PC-9 (cell line): ENCODE measurements at regions not wholly inside any gene's neighbourhood (a gene's known extent, or its start where the extent isn't known, plus 50 kb on each side); places are given as distances from the start of the nearest gene placed in this dataset.

ENCODE experiments used
- BruUV-seq: library from RNA; stranded (reverse); fragments of 400-500 nt; replicated peaks from 2 replicates; lab custom pipeline; 2021; lab: Mats Ljungman, UMichigan
- CTCF ChIA-PET: fragments of 300-600 bp; sonication (Branson Sonifier 250); formaldehyde crosslinking; loops from one replicate; lab custom pipeline; 2022; ENCODE audit warnings: antibody characterized with exemption; lab: Charles Lee
- POLR2A ChIA-PET: fragments of 300-600 bp; sonication (Branson Sonifier 250); formaldehyde crosslinking; loops from one replicate; lab custom pipeline; 2022; ENCODE audit warnings: antibody characterized with exemption; ENCODE audit not compliant: unreplicated experiment; lab: Charles Lee
- DNase-seq, 2 experiments: peaks; one replicate each; pipeline versions ENCODE4 v3.0.0 to v3.0.0-alpha.2; 2015 to 2022; ENCODE audit warnings: mixed read lengths in 1 of 2
- H2AFZ ChIP-seq: fragments of 200-600 bp; sonication (generic); 2 replicates; pipeline ENCODE4 v1.8.1; 2017; ENCODE audit warnings: antibody characterized with exemption
- H3F3A ChIP-seq: fragments of 200-600 bp; sonication (generic); 2 replicates; pipeline ENCODE4 v1.8.1; 2017; ENCODE audit warnings: antibody characterized with exemption, mild to moderate bottlenecking, low read depth; ENCODE audit not compliant: insufficient read depth
- H3K27ac ChIP-seq: fragments of 200-600 bp; sonication (generic); 2 replicates; pipeline ENCODE4 v1.6.1; 2016; ENCODE audit warnings: mixed run types
- H3K27me3 ChIP-seq: fragments of 200-600 bp; sonication (generic); 2 replicates; pipeline ENCODE4 v1.6.1; 2016; ENCODE audit warnings: low read depth, mixed run types; ENCODE audit not compliant: insufficient read depth
- H3K36me3 ChIP-seq: fragments of 200-600 bp; sonication (generic); 2 replicates; pipeline ENCODE4 v1.6.1; 2016; ENCODE audit warnings: low read depth, mixed run types
- H3K4me1 ChIP-seq: fragments of 200-600 bp; sonication (generic); replicated peaks from 2 replicates; pipeline ENCODE4 v1.6.1; 2016; ENCODE audit warnings: mixed run types; ENCODE audit not compliant: insufficient read depth
- H3K4me2 ChIP-seq: fragments of 200-600 bp; sonication (generic); 2 replicates; pipeline ENCODE4 v1.6.1; 2017; ENCODE audit warnings: mixed run types
- H3K4me3 ChIP-seq: fragments of 200-600 bp; sonication (generic); 2 replicates; pipeline ENCODE4 v1.6.1; 2016; ENCODE audit warnings: mixed run types
- H3K79me2 ChIP-seq: fragments of 200-600 bp; sonication (generic); 2 replicates; pipeline ENCODE4 v1.6.1; 2017; ENCODE audit warnings: low read depth, mixed run types
- H3K9me2 ChIP-seq: fragments of 200-600 bp; sonication (generic); 2 replicates; pipeline ENCODE4 v1.8.1; 2017; ENCODE audit warnings: mild to moderate bottlenecking; ENCODE audit not compliant: insufficient read depth
- H3K9me3 ChIP-seq: fragments of 200-600 bp; sonication (generic); 2 replicates; pipeline ENCODE4 v1.8.1; 2016; ENCODE audit warnings: low read depth; ENCODE audit not compliant: insufficient read depth
- H4K20me1 ChIP-seq: fragments of 200-600 bp; sonication (generic); 2 replicates; pipeline ENCODE4 v1.8.1; 2017; ENCODE audit not compliant: insufficient read depth
- EZH2 ChIP-seq: fragments of 200-600 bp; sonication (generic); IDR thresholded peaks from 2 replicates; pipeline ENCODE4 v1.8.0; 2017; ENCODE audit warnings: antibody characterized with exemption, low read depth
- intact Hi-C: fragments of 100-400 bp; cut with micrococcal nuclease; formaldehyde crosslinking; loops from one replicate; pipeline ENCODE4 v1.10.0; 2022; ENCODE audit not compliant: unreplicated experiment
- TF ChIP-seq, protein P1 (sequence below): fragments of 200-600 bp; sonication (generic); conservative IDR thresholded peaks from 2 replicates; pipeline ENCODE4 v1.6.1; 2017; ENCODE audit warnings: mixed run types, antibody characterized with exemption, mild to moderate bottlenecking, moderate library complexity

- H3K9me3 ChIP-seq = peaks cover 33% of the 10 kb centered on the region
- ChIA-PET POLR2A (interaction anchor here (0.6 to 0.7 kb wide), 3 partner anchors 9 to 355 kb away, joined by 3 to 4 read pairs (median 3); partner anchors contain the start of gene SKIL), CTCF (interaction anchor here (0.5 to 0.6 kb wide), 2 partner anchors 299 to 742 kb away, joined by 3 to 10 read pairs; no protein-coding TSS in a partner anchor)
- no peaks in the 10 kb centered on the region for H3K79me2 ChIP-seq
- TF ChIP-seq EZH2 = no peak
- TF ChIP-seq, protein P1, sequence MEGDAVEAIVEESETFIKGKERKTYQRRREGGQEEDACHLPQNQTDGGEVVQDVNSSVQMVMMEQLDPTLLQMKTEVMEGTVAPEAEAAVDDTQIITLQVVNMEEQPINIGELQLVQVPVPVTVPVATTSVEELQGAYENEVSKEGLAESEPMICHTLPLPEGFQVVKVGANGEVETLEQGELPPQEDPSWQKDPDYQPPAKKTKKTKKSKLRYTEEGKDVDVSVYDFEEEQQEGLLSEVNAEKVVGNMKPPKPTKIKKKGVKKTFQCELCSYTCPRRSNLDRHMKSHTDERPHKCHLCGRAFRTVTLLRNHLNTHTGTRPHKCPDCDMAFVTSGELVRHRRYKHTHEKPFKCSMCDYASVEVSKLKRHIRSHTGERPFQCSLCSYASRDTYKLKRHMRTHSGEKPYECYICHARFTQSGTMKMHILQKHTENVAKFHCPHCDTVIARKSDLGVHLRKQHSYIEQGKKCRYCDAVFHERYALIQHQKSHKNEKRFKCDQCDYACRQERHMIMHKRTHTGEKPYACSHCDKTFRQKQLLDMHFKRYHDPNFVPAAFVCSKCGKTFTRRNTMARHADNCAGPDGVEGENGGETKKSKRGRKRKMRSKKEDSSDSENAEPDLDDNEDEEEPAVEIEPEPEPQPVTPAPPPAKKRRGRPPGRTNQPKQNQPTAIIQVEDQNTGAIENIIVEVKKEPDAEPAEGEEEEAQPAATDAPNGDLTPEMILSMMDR = no peak
- H3K36me3 ChIP-seq = no peaks in the 10 kb centered on the region
- no peaks in the 10 kb centered on the region for H3K27me3 ChIP-seq
- H3F3A ChIP-seq = peaks cover 29% of the 10 kb centered on the region
- BruUV-seq = no TSS peak
- intact Hi-C loops = loop anchor here (1.0 kb wide), 1 partner anchor 14 kb away; no protein-coding TSS in a partner anchor
- peak overlapping the region; percentile 68; the same call in 1 of the 2 replicates for H3K27ac ChIP-seq
- H3K4me3 ChIP-seq = no peak overlapping the region
- DNase-seq = peak in 1 of 2 experiments; percentile 60
- no peaks in the 10 kb centered on the region for H4K20me1 ChIP-seq
- peak overlapping the region; percentile 39 for H3K4me2 ChIP-seq
- peak overlapping the region; percentile 13; the same call in 1 of the 2 replicates for H2AFZ ChIP-seq
- H3K4me1 ChIP-seq = peaks cover 40% of the 10 kb centered on the region
- H3K9me2 ChIP-seq = no peaks in the 10 kb centered on the region
Observed at GRCh38 chr3:170712798-170713197, 126.9 kb upstream of the SLC7A14 start.

DNA sequence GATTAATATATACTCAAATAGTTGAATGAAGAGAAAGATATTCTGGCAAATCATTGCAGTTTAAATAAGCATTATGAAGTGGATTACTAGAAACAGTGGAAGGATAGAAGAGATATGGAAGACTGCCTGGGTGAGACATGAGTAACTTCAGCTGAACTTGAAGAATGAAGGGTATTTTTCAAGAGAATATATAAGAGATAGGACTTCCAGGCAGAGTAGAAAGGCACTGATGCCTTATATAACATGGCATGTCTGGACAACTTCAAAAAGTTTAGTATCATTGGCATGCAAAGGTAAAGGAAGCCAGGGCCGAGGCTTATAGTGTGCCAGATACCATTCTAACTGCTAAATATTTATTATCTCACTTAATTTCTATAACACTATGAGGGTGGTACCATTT is 126.5 kb upstream of the SLC7A14 start:
- no peak overlapping the region for H3K4me3 ChIP-seq
- no peak for TF ChIP-seq EZH2
- TF ChIP-seq, protein P1 = no peak
- peaks cover 29% of the 10 kb centered on the region for H3F3A ChIP-seq
- no TSS peak for BruUV-seq
- peaks cover 32% of the 10 kb centered on the region for H3K9me3 ChIP-seq
- ChIA-PET POLR2A (interaction anchor here (0.7 kb wide), 1 partner anchor 355 kb away, joined by 4 read pairs; the partner anchor contains the start of gene SKIL), CTCF (interaction anchor here (0.5 kb wide), 1 partner anchor 741 kb away, joined by 10 read pairs; no protein-coding TSS in a partner anchor)
- H3K27me3 ChIP-seq = no peaks in the 10 kb centered on the region
- peaks cover 44% of the 10 kb centered on the region for H3K4me1 ChIP-seq
- H3K27ac ChIP-seq = no peak overlapping the region
- H4K20me1 ChIP-seq = no peaks in the 10 kb centered on the region
- peak overlapping the region; percentile 39; the same call in 1 of the 2 replicates for H3K4me2 ChIP-seq
- intact Hi-C loops = loop anchor here (1.0 kb wide), 1 partner anchor 14 kb away; no protein-coding TSS in a partner anchor
- H3K79me2 ChIP-seq = no peaks in the 10 kb centered on the region
- H3K36me3 ChIP-seq = no peaks in the 10 kb centered on the region
- DNase-seq = no peak
- H2AFZ ChIP-seq = no peak overlapping the region
- no peaks in the 10 kb centered on the region for H3K9me2 ChIP-seq

GRCh38 chr3:170711786-170712185 is 125.9 kb upstream of the SLC7A14 start:
- H3F3A ChIP-seq = peaks cover 29% of the 10 kb centered on the region
- no peak overlapping the region for H3K4me2 ChIP-seq
- peaks cover 29% of the 10 kb centered on the region for H3K9me3 ChIP-seq
- no peak overlapping the region for H3K4me3 ChIP-seq
- intact Hi-C loops = loop anchor here (1.0 kb wide), 1 partner anchor 15 kb away; no protein-coding TSS in a partner anchor
- no peaks in the 10 kb centered on the region for H3K27me3 ChIP-seq
- H3K9me2 ChIP-seq = no peaks in the 10 kb centered on the region
- TF ChIP-seq EZH2 = no peak
- TF ChIP-seq, protein P1 = no peak
- no peak for DNase-seq
- no peak overlapping the region for H2AFZ ChIP-seq
- H4K20me1 ChIP-seq = no peaks in the 10 kb centered on the region
- ChIA-PET POLR2A (no interaction called here), CTCF (no interaction called here)
- H3K27ac ChIP-seq = no peak overlapping the region
- BruUV-seq = no TSS peak
- H3K4me1 ChIP-seq = peaks cover 44% of the 10 kb centered on the region
- no peaks in the 10 kb centered on the region for H3K79me2 ChIP-seq
- no peaks in the 10 kb centered on the region for H3K36me3 ChIP-seq
